ENCODE measurements at regions not wholly inside any gene's neighbourhood (a gene's known extent, or its start where the extent isn't known, plus 50 kb on each side); places are given as distances from the start of the nearest gene placed in this dataset.

GRCh38 chr7:79666472-79666871, 213.0 kb upstream of the MAGI2 start:
- H3K4me3 ChIP-seq (ENCODE audit: low read depth, low read length), result no peak overlapping the region
- TF ChIP-seq, protein P1, sequence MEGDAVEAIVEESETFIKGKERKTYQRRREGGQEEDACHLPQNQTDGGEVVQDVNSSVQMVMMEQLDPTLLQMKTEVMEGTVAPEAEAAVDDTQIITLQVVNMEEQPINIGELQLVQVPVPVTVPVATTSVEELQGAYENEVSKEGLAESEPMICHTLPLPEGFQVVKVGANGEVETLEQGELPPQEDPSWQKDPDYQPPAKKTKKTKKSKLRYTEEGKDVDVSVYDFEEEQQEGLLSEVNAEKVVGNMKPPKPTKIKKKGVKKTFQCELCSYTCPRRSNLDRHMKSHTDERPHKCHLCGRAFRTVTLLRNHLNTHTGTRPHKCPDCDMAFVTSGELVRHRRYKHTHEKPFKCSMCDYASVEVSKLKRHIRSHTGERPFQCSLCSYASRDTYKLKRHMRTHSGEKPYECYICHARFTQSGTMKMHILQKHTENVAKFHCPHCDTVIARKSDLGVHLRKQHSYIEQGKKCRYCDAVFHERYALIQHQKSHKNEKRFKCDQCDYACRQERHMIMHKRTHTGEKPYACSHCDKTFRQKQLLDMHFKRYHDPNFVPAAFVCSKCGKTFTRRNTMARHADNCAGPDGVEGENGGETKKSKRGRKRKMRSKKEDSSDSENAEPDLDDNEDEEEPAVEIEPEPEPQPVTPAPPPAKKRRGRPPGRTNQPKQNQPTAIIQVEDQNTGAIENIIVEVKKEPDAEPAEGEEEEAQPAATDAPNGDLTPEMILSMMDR (IDR thresholded peaks at IDR 0.05; ENCODE audit: low read depth, low read length), result no peak

DNA sequence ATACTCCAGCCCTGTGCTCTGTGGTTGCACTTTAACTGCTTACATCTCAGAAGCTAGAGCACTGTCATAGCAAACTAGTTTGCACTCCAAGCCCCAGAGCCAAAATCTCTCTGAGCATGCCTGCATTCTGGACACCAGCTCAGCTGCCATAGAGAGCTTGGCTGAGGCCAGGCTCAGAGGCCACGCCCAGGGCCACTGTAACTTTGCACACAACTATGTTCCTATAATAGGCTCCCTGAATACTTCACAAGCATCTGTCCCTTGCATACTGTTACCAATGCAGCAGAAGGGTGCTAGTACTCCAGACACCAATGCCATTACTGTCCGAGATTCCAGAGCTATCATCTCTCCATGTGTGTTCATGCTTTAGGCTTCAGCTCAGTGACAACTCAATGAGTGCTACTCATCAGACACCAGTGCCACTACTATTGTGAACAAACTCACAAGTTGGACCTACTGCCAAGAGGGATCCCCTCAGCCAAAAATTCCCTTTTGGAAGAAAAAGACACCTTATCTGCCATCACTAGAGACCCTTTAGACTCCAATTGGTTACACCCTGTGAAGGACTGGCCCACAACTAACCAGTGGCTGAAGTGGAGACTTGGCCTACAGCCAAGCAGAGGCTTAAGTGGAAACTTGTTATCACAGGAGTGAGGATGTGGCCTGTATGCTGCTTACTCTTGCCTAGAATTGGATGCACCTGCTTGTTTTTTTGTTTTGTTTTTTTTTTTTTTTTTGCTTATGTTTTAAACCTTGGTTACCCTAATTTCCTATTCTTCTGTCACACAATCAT, 211.6 kb upstream of the MAGI2 start:
- no peak overlapping the region for H3K4me3 ChIP-seq (ENCODE audit: low read depth, low read length)
- TF ChIP-seq, protein P1 (IDR thresholded peaks at IDR 0.05; ENCODE audit: low read depth, low read length), result no peak

DNA sequence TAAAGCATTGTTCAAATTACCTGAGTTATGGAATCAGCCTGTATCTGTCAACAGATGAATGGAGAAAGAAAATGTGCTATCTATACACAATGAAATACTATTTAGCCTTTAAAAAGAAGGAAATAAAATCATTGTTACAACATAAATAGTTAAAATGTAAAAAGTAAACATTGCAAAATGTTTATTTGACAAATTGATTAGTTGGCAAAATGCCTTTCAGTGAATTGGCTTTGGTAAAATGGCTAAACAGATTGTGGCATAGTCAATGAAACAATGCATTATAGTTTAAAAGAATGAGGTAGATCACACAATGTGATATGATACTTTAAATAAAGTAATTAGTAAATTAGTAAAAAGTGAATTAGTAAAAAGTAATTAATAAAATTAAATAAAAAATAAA, 204.8 kb upstream of the MAGI2 start:
- H3K4me3 ChIP-seq (ENCODE audit: low read depth, low read length), result no peak overlapping the region
- TF ChIP-seq, protein P1 (IDR thresholded peaks at IDR 0.05; ENCODE audit: low read depth, low read length), result no peak

- TF ChIP-seq, protein P1 (IDR thresholded peaks at IDR 0.05; ENCODE audit: low read depth, low read length), result no peak
- H3K4me3 ChIP-seq (ENCODE audit: low read depth, low read length), result no peak overlapping the region
Measured at GRCh38 chr7:79653136-79653631, 199.7 kb upstream of the MAGI2 start.

GRCh38 chr7:79652619-79653018, 199.2 kb upstream of the MAGI2 start:
- TF ChIP-seq, protein P1 (IDR thresholded peaks at IDR 0.05; ENCODE audit: low read depth, low read length), result no peak
- H3K4me3 ChIP-seq (ENCODE audit: low read depth, low read length), result no peak overlapping the region

DNA sequence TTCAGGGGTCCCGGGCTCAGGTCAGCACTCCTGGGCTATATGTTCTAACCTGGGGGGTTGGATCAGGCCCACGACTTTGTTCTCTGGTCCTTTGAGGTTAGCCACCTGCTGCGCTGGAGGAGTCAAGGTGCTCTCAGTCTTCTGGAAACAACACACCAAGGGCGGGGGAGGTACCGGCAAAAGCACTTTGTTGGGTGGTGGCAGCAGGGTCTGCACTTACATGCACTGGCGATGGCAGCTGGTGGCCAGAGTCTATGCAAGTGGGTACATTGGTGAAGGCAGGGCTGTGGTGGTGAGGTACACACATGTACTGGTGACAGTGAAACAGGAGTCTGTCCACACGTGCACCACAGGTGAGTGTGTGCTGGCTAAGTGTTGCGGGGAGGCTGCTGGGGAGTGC, 194.2 kb upstream of the MAGI2 start:
- H3K4me3 ChIP-seq (ENCODE audit: low read depth, low read length), result no peak overlapping the region
- TF ChIP-seq, protein P1 (IDR thresholded peaks at IDR 0.05; ENCODE audit: low read depth, low read length), result no peak

- no peak overlapping the region for H3K4me3 ChIP-seq (ENCODE audit: low read depth, low read length)
- TF ChIP-seq, protein P1 (IDR thresholded peaks at IDR 0.05; ENCODE audit: low read depth, low read length), result no peak
Measured at GRCh38 chr7:79646278-79646677, 192.8 kb upstream of the MAGI2 start.

All from WI38 (cell line).